Large intestine (tissue), 3 donors: ENCODE measurements at regions not wholly inside any gene's neighbourhood (a gene's known extent, or its start where the extent isn't known, plus 50 kb on each side); places are given as distances from the start of the nearest gene placed in this dataset.

Source experiments
- DNase-seq, 2 donors: peaks; one replicate each; pipeline versions ENCODE4 v3.0.0 to v3.0.0-alpha.2; 2013
- H3K27ac ChIP-seq: one replicate; pipeline ENCODE4 v1.5.1; 2013; ENCODE audit warnings: low read length
- H3K27me3 ChIP-seq: 2 replicates; pipeline ENCODE4 v1.6.1; 2013; ENCODE audit warnings: low read length; ENCODE audit not compliant: control insufficient read depth, insufficient read depth
- H3K36me3 ChIP-seq: 2 replicates; pipeline ENCODE4 v1.6.1; 2013; ENCODE audit warnings: low read length; ENCODE audit not compliant: control insufficient read depth, insufficient read depth
- H3K4me1 ChIP-seq: one replicate; pipeline ENCODE4 v1.6.1; 2013; ENCODE audit warnings: low read length; ENCODE audit not compliant: control insufficient read depth, insufficient read depth
- H3K4me3 ChIP-seq: one replicate; pipeline ENCODE4 v1.5.1; 2013; ENCODE audit warnings: low read length
- H3K9me3 ChIP-seq: one replicate; pipeline ENCODE4 v1.6.1; 2013; ENCODE audit warnings: mild to moderate bottlenecking, low read depth, low read length, moderate library complexity; ENCODE audit not compliant: control insufficient read depth
- WGBS: methylation state at CpG from one replicate; pipeline ENCODE4 v1.1.5; 2013; ENCODE audit warnings: low lambda C conversion rate; ENCODE audit not compliant: insufficient coverage; 5-methylcytosine and 5-hydroxymethylcytosine counted together

- Histone ChIP-seq H3K27ac (no peak overlapping the region), H3K4me1 (no peaks in the 10 kb centered on the region), H3K27me3 (no peaks in the 10 kb centered on the region), H3K4me3 (no peak overlapping the region), H3K9me3 (no peaks in the 10 kb centered on the region), H3K36me3 (no peaks in the 10 kb centered on the region)
- no CpG with 5 or more reads among the region's 8 CpGs for WGBS
- no peak for DNase-seq
Observed at GRCh38 chr6:14699803-14700601, 545.9 kb upstream of the JARID2 start.

GRCh38 chr6:14701946-14702345 is 543.9 kb upstream of the JARID2 start:
- H3K4me3 ChIP-seq = no peak overlapping the region
- no peaks in the 10 kb centered on the region for H3K9me3 ChIP-seq
- H3K27me3 ChIP-seq = no peaks in the 10 kb centered on the region
- no peak overlapping the region for H3K27ac ChIP-seq
- DNase-seq = no peak
- no peaks in the 10 kb centered on the region for H3K4me1 ChIP-seq
- WGBS = 100% methylated on average over 4 of the region's 4 CpGs
- H3K36me3 ChIP-seq = no peaks in the 10 kb centered on the region

GRCh38 chr6:14702678-14703077 is 543.2 kb upstream of the JARID2 start:
- no peak for DNase-seq
- Histone ChIP-seq H3K4me3 (no peak overlapping the region), H3K27ac (no peak overlapping the region), H3K27me3 (no peaks in the 10 kb centered on the region), H3K9me3 (no peaks in the 10 kb centered on the region), H3K36me3 (no peaks in the 10 kb centered on the region), H3K4me1 (no peaks in the 10 kb centered on the region)
- WGBS = 100% methylated on average over 3 of the region's 5 CpGs

GRCh38 chr6:14703586-14703985 is 542.3 kb upstream of the JARID2 start:
- no CpG with 5 or more reads among the region's 5 CpGs for WGBS
- no peaks in the 10 kb centered on the region for H3K27me3 ChIP-seq
- no peaks in the 10 kb centered on the region for H3K36me3 ChIP-seq
- H3K4me1 ChIP-seq = no peaks in the 10 kb centered on the region
- no peak overlapping the region for H3K27ac ChIP-seq
- no peaks in the 10 kb centered on the region for H3K9me3 ChIP-seq
- no peak for DNase-seq
- no peak overlapping the region for H3K4me3 ChIP-seq

- Histone ChIP-seq H3K4me1 (no peaks in the 10 kb centered on the region), H3K27ac (no peak overlapping the region), H3K36me3 (no peaks in the 10 kb centered on the region), H3K27me3 (no peaks in the 10 kb centered on the region), H3K9me3 (no peaks in the 10 kb centered on the region), H3K4me3 (no peak overlapping the region)
- no CpG with 5 or more reads among the region's 10 CpGs for WGBS
- DNase-seq = no peak
Observed at GRCh38 chr6:14704383-14705271, 541.2 kb upstream of the JARID2 start.

GRCh38 chr6:14705841-14706377 is 540.0 kb upstream of the JARID2 start:
- no peak overlapping the region for H3K27ac ChIP-seq
- peak in 1 of 2 donors; percentile 31 for DNase-seq
- no CpG with 5 or more reads among the region's 4 CpGs for WGBS

GRCh38 chr6:14706378-14706929 is 539.4 kb upstream of the JARID2 start:
- Histone ChIP-seq H3K9me3 (no peaks in the 10 kb centered on the region), H3K4me1 (no peaks in the 10 kb centered on the region), H3K4me3 (no peak overlapping the region), H3K36me3 (no peaks in the 10 kb centered on the region), H3K27me3 (no peaks in the 10 kb centered on the region), H3K27ac (no peak overlapping the region)
- peak in 1 of 2 donors; percentile 21 for DNase-seq
- no CpG with 5 or more reads among the region's 12 CpGs for WGBS

More at GRCh38 chr6:14705841-14706377, 540.0 kb upstream of the JARID2 start:
- Histone ChIP-seq H3K36me3 (no peaks in the 10 kb centered on the region), H3K9me3 (no peaks in the 10 kb centered on the region), H3K4me1 (no peaks in the 10 kb centered on the region), H3K27me3 (no peaks in the 10 kb centered on the region), H3K4me3 (no peak overlapping the region)

GRCh38 chr6:14707276-14707675 is 538.6 kb upstream of the JARID2 start:
- no peaks in the 10 kb centered on the region for H3K4me1 ChIP-seq
- no peaks in the 10 kb centered on the region for H3K9me3 ChIP-seq
- no peaks in the 10 kb centered on the region for H3K27me3 ChIP-seq
- no peak overlapping the region for H3K27ac ChIP-seq
- H3K36me3 ChIP-seq = no peaks in the 10 kb centered on the region
- no peak for DNase-seq
- no peak overlapping the region for H3K4me3 ChIP-seq

GRCh38 chr6:14707971-14708465 is 537.9 kb upstream of the JARID2 start:
- H3K9me3 ChIP-seq = no peaks in the 10 kb centered on the region
- no peaks in the 10 kb centered on the region for H3K27me3 ChIP-seq
- no peaks in the 10 kb centered on the region for H3K36me3 ChIP-seq
- 100% methylated on average over 2 of the region's 2 CpGs for WGBS
- H3K4me3 ChIP-seq = no peak overlapping the region
- no peak for DNase-seq
- no peaks in the 10 kb centered on the region for H3K4me1 ChIP-seq
- H3K27ac ChIP-seq = no peak overlapping the region

GRCh38 chr6:14709066-14709670 is 536.7 kb upstream of the JARID2 start:
- no peak for DNase-seq
- Histone ChIP-seq H3K36me3 (no peaks in the 10 kb centered on the region), H3K4me3 (no peak overlapping the region), H3K9me3 (no peaks in the 10 kb centered on the region), H3K27ac (no peak overlapping the region), H3K4me1 (no peaks in the 10 kb centered on the region), H3K27me3 (no peaks in the 10 kb centered on the region)
- no CpG with 5 or more reads among the region's 12 CpGs for WGBS
